Naive thymus-derived CD8-positive, alpha-beta T cell (primary cell): ENCODE measurements at regions not wholly inside any gene's neighbourhood (a gene's known extent, or its start where the extent isn't known, plus 50 kb on each side); places are given as distances from the start of the nearest gene placed in this dataset.

Experiments
- ATAC-seq, 2 donors: fragments of 150-1000 bp; cut with Tn5 transposase in 1 of 2; sonication (Bioruptor Pico), chemical (Tn5 transposase) in 1 of 2; 1 replicate in 1 of 2; 2 replicates in 1 of 2; pipeline ENCODE4 v1.10.0; 2021; ENCODE audit warnings: mild to moderate bottlenecking in 2 of 2, moderate library complexity in 2 of 2
- POLR2A ChIA-PET: fragments of 350-600 bp; sonication (Branson Sonifier 250); formaldehyde crosslinking; loops from one replicate; lab custom pipeline; 2021; ENCODE audit warnings: antibody characterized with exemption; lab: Charles Lee
- DNase-seq, 10 donors: peaks; one replicate each; pipeline versions ENCODE4 v3.0.0 to v3.0.0-alpha.2; 2020 to 2022
- H3K27ac Mint-ChIP-seq, 10 donors: one replicate each; pipeline ENCODE4 v1.8.0; 2020 to 2022; ENCODE audit warnings: mild to moderate bottlenecking in 10 of 10, mixed read lengths in 10 of 10, moderate library complexity in 4 of 10, inconsistent platforms in 1 of 10
- H3K27me3 Mint-ChIP-seq, 5 donors: one replicate each; pipeline ENCODE4 v1.8.0; 2021 to 2022; ENCODE audit warnings: mixed read lengths in 5 of 5
- H3K36me3 Mint-ChIP-seq, 3 donors: one replicate each; pipeline ENCODE4 v1.8.0; 2020 to 2022; ENCODE audit warnings: mixed read lengths in 3 of 3, mild to moderate bottlenecking in 2 of 3, inconsistent platforms in 1 of 3
- H3K4me1 Mint-ChIP-seq, 4 donors: one replicate each; pipeline ENCODE4 v1.8.0; 2021 to 2022; ENCODE audit warnings: mixed read lengths in 4 of 4
- H3K4me3 Mint-ChIP-seq, 10 donors: one replicate each; pipeline ENCODE4 v1.8.0; 2020 to 2022; ENCODE audit warnings: mild to moderate bottlenecking in 10 of 10, mixed read lengths in 10 of 10, moderate library complexity in 6 of 10, inconsistent platforms in 1 of 10
- H3K9me3 Mint-ChIP-seq, 9 donors: one replicate each; pipeline ENCODE4 v1.8.0; 2020 to 2022; ENCODE audit warnings: mixed read lengths in 9 of 9, mild to moderate bottlenecking in 3 of 9, inconsistent platforms in 1 of 9, moderate library complexity in 1 of 9

DNA sequence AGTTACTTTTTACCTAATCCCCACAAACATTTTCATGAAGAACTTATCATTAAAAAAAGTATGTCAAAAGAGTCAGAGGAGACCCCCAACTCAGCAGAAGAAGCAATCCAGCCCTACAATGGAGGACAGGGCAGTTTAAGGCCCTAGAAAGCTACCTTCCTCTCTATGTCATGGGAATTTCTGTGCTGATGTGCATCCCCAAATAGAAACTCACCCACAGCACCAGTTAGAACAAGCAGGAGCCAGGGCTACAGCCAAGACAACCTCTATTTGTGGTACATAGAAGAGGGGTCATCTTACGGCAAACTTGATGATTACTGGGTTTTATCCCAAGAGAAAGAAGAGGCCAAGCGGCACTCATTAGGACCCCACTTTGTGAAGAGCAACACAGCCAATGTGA is 160.9 kb upstream of the CCDC150 start:
- Mint-ChIP-seq H3K36me3 (no peaks in the 10 kb centered on the region), H3K9me3 (no peaks in the 10 kb centered on the region), H3K4me1 (no peaks in the 10 kb centered on the region), H3K4me3 (no peak overlapping the region), H3K27me3 (peaks cover 8 to 18% (median 12%) of the 10 kb centered on the region in 5 donors), H3K27ac (no peak overlapping the region)
- ATAC-seq (no peak), DNase-seq (no peak)
- POLR2A ChIA-PET, result no interaction called here

DNA sequence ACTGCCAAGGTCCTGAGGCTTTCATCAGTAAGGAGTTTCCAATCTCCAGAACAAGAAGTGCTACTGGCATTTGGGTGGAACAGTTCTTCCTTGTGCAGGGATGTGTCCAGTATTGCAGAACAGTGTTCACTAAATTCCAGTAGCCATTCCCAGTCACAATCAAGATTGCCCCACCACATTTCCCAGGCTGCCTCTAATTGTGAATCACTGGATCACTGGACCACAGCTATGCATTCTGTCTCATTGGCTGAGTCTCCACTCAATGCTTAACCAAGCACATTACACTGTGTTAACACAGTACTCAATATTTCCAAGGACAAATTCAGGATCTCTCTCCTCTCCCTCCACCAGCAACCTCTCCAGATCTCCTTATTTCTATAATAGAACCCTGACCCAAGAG is 160.2 kb upstream of the CCDC150 start:
- H3K9me3 Mint-ChIP-seq, result no peaks in the 10 kb centered on the region
- H3K27me3 Mint-ChIP-seq, result peaks cover 8 to 18% (median 15%) of the 10 kb centered on the region in 5 donors
- H3K36me3 Mint-ChIP-seq, result no peaks in the 10 kb centered on the region
- H3K4me1 Mint-ChIP-seq, result no peaks in the 10 kb centered on the region
- POLR2A ChIA-PET, result no interaction called here
- ATAC-seq (no peak), DNase-seq (no peak)
- no peak overlapping the region for H3K4me3 Mint-ChIP-seq
- H3K27ac Mint-ChIP-seq, result no peak overlapping the region

DNA sequence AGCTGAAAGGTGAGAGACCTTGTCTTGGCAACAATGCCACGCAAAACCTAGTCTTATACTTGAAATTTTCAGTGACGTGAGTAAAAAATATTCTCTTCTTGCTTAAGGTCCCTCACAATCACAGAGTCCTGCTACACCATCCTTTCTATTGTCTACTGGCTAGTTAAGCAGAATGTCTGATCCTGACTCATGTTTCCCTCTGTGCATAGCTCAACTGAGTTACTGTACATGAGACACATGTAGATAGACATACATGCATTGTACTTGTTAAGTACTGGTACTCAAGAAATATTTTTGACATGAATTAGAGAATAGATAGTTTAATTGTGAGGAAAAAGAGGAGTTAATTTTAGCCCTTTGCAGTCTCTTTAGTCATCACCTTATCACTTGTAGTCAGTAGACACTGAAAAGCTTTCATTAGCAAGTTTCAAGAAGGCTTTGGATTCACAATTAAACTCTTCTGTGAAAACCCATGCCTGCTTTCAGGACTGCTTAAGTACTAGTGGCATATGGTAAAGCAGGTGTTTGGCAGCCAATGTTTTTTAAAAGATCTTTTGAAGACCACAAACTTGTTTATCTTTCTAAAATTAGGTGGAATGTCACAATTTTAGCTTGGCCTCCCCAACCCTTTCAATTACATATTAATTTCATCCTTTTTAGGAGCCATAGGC is 158.7 kb upstream of the CCDC150 start:
- ATAC-seq (no peak), DNase-seq (no peak)
- H3K9me3 Mint-ChIP-seq, result peaks cover 0 to 3% (median 0%) of the 10 kb centered on the region in 9 donors
- peaks cover 0 to 1% (median 0%) of the 10 kb centered on the region in 4 donors for H3K4me1 Mint-ChIP-seq
- POLR2A ChIA-PET, result no interaction called here
- no peak overlapping the region for H3K27ac Mint-ChIP-seq
- no peaks in the 10 kb centered on the region for H3K36me3 Mint-ChIP-seq
- no peak overlapping the region for H3K4me3 Mint-ChIP-seq
- peaks cover 13 to 30% (median 20%) of the 10 kb centered on the region in 5 donors for H3K27me3 Mint-ChIP-seq

DNA sequence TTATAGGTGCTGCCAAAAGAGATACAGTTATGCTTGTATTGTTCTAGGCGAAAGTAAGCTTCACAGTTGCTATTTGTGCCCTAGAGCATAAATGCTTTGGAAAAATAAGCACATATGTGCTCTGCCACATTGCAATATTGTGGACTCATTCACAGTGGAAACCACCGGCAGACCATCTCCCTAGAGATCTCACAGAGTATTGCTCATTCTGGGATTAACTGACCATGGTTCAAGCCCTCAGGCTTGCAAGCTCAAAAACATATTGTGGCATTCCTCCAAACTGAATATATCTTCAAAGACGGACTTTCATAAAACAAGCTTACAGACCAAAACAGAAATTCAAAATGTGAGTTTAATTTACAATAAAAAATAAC is 158.2 kb upstream of the CCDC150 start:
- peaks cover 0 to 1% (median 0%) of the 10 kb centered on the region in 4 donors for H3K4me1 Mint-ChIP-seq
- H3K4me3 Mint-ChIP-seq, result no peak overlapping the region
- peaks cover 0 to 3% (median 0%) of the 10 kb centered on the region in 9 donors for H3K9me3 Mint-ChIP-seq
- H3K36me3 Mint-ChIP-seq, result no peaks in the 10 kb centered on the region
- H3K27me3 Mint-ChIP-seq, result peaks cover 13 to 35% (median 21%) of the 10 kb centered on the region in 5 donors
- DNase-seq (no peak), ATAC-seq (no peak)
- POLR2A ChIA-PET, result no interaction called here
- H3K27ac Mint-ChIP-seq, result no peak overlapping the region

DNA sequence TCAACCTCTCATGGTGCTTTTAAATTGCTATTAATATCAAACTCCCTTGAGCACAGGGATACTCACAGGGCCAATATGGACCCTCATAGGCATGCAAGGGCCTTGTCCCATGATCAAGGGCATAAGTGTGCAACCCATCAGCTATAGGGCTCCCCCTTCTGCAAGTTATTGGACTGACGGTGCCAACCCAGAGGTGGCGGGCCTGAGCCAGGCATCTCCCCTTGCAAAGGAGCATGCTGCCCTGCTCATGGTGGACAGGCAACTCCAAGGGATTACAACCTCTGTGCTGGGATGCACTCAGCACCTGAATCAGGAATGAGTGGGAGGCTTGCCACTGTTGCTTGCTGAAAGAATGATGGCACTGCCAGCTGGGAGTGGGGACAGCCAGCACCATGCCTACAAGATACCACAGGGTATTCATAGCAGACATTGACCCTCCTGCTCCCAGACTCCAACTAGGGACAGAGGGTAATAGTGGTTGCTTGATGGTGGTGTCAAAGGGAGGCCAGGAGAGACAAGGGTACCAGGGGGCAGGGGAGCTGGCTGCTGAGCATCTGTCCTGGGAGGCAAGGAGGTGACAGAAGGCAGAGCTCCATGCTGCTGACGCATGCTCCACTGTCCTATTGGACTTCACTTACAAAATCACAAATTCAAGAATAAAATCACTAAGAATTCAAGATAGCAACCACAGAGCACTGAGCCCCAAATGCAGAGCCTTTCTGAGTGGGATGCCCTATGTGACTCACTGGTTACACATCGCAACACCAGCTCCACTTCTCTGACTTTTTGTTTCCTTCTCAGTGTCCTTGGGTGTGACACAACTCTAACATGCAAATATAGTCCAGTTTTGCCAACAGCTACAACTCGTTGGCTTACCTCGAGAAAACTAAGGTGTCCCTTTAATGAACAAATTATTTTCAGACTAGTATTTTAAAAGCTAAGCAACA is 157.1 kb upstream of the CCDC150 start:
- POLR2A ChIA-PET, result no interaction called here
- Mint-ChIP-seq H3K36me3 (no peaks in the 10 kb centered on the region), H3K9me3 (peaks cover 0 to 3% (median 0%) of the 10 kb centered on the region in 9 donors), H3K27me3 (peaks cover 13 to 36% (median 23%) of the 10 kb centered on the region in 5 donors), H3K27ac (no peak overlapping the region), H3K4me1 (peaks cover 0 to 1% (median 0%) of the 10 kb centered on the region in 4 donors), H3K4me3 (no peak overlapping the region)
- DNase-seq, result no peak
- no peak for ATAC-seq

DNA sequence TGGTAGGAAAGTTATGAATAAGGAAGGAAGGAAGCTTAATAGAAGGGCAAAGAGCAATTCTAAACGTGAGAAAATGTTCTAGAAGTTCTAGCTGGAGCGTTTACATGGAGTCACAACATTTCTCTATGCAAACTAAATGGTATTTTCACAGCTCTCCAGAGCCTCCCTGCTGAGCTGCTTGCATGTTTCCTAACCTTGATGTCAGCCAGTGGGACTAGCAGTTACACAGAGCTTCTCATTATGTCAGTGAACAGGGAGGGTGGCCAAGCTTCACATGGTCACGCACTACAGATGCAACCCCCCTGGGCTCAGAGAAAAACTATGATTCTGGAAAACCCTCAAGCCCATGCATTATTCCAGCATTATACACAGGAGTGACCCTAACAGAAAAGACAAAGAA is 153.4 kb upstream of the CCDC150 start:
- Mint-ChIP-seq H3K27ac (no peak overlapping the region), H3K4me3 (no peak overlapping the region), H3K9me3 (peaks cover 0 to 5% (median 0%) of the 10 kb centered on the region in 9 donors), H3K36me3 (peaks cover 0 to 4% (median 0%) of the 10 kb centered on the region in 3 donors), H3K4me1 (peaks cover 0 to 1% (median 0%) of the 10 kb centered on the region in 4 donors), H3K27me3 (peaks cover 14 to 43% (median 19%) of the 10 kb centered on the region in 5 donors)
- DNase-seq (no peak), ATAC-seq (no peak)
- POLR2A ChIA-PET, result no interaction called here

DNA sequence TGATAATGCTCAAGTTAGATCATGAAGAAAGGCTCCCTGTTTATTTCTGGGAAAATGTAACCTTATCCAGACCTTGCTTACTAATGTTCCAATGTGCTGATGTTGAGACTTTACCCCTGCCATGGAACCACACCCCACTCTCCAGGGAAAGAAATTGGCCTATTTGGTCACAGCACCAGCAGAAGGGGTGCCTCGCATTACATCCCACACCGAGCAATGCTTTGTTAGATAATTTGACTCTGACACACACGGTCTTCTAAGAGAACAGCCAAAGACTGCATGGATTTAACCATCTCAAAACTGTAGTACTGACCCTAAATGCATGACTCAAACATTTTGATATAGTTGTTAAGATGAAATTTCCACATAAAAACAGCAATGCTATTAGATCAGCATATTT is 152.1 kb upstream of the CCDC150 start:
- no peak for ATAC-seq
- no peak for DNase-seq
- Mint-ChIP-seq H3K27ac (no peak overlapping the region), H3K27me3 (peaks cover 10 to 38% (median 19%) of the 10 kb centered on the region in 5 donors), H3K36me3 (peaks cover 0 to 4% (median 0%) of the 10 kb centered on the region in 3 donors), H3K4me1 (peaks cover 0 to 1% (median 0%) of the 10 kb centered on the region in 4 donors), H3K9me3 (peaks cover 0 to 5% (median 0%) of the 10 kb centered on the region in 9 donors), H3K4me3 (no peak overlapping the region)
- POLR2A ChIA-PET, result no interaction called here

DNA sequence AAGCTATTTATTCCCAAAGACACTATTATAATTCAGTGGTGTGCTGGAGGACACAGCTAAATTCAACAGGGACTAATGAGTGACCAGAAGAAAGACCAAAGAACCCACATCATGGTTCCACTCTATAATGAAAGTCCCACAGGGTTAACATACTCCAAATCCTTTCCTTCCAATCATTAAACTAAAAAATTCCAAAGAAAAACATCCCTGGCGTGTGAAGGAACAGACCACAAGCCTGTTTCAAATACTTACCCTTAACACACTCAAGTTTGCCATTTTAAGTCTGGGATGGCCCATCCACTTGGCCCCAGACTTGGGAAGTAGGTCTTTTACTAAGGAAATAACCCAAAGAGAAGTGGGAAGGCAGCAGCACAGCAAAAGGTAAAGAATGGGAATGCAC is 150.1 kb upstream of the CCDC150 start:
- peaks cover 4 to 15% (median 9%) of the 10 kb centered on the region in 9 donors for H3K9me3 Mint-ChIP-seq
- POLR2A ChIA-PET, result no interaction called here
- H3K27me3 Mint-ChIP-seq, result peaks cover 15 to 45% (median 21%) of the 10 kb centered on the region in 5 donors
- H3K36me3 Mint-ChIP-seq, result peaks cover 0 to 13% (median 8%) of the 10 kb centered on the region in 3 donors
- peaks cover 0 to 1% (median 0%) of the 10 kb centered on the region in 4 donors for H3K4me1 Mint-ChIP-seq
- ATAC-seq (no peak), DNase-seq (no peak)
- no peak overlapping the region for H3K4me3 Mint-ChIP-seq
- no peak overlapping the region for H3K27ac Mint-ChIP-seq

DNA sequence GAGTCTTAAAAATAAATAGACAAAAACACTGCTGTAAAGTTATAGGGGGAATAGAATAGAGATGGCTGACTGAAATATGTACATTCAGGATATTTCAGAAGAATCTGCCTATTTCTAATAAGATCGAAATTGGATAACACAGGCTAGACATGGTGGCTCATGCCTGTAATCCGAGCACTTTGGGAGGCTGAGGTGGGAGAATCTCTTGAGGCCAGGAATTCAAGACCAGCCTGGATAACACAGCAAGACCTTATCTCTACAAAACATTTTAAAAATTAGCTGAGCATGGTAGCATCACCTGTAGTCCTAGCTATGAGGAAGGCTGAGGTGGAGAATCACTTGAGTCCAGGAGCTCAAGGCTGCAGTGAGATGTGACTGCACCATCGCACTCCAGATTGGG is 146.6 kb upstream of the CCDC150 start:
- ATAC-seq, result no peak
- no peaks in the 10 kb centered on the region for H3K4me1 Mint-ChIP-seq
- DNase-seq, result no peak
- H3K27ac Mint-ChIP-seq, result no peak overlapping the region
- POLR2A ChIA-PET, result no interaction called here
- H3K36me3 Mint-ChIP-seq, result peaks cover 0 to 14% (median 9%) of the 10 kb centered on the region in 3 donors
- peaks cover 5 to 15% (median 12%) of the 10 kb centered on the region in 9 donors for H3K9me3 Mint-ChIP-seq
- no peak overlapping the region for H3K4me3 Mint-ChIP-seq
- H3K27me3 Mint-ChIP-seq, result peaks cover 11 to 37% (median 17%) of the 10 kb centered on the region in 5 donors

DNA sequence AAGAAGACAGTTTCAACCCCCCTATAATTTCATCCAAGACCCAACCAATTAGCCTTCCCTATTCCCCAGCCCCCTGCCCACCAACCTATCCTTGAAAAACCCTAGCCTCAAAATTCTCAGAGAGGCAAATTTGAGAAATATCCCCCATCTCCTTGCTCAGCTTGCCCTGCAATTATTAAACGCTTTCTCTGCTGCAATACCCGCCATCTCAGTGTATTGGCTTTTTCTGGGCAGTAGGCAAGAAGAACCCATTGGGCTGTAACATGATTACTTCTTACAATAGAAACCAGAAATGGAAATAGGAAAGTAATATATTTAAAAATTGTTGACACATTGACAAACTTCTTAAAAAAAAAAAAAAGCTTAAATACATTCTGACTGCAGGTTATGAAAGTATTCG is 140.6 kb upstream of the CCDC150 start:
- peaks cover 5 to 28% (median 16%) of the 10 kb centered on the region in 9 donors for H3K9me3 Mint-ChIP-seq
- POLR2A ChIA-PET, result no interaction called here
- no peak overlapping the region for H3K27ac Mint-ChIP-seq
- no peak for DNase-seq
- ATAC-seq, result no peak
- peaks cover 0 to 12% (median 7%) of the 10 kb centered on the region in 3 donors for H3K36me3 Mint-ChIP-seq
- no peaks in the 10 kb centered on the region for H3K4me1 Mint-ChIP-seq
- H3K4me3 Mint-ChIP-seq, result no peak overlapping the region
- peaks cover 3 to 39% (median 19%) of the 10 kb centered on the region in 5 donors for H3K27me3 Mint-ChIP-seq

DNA sequence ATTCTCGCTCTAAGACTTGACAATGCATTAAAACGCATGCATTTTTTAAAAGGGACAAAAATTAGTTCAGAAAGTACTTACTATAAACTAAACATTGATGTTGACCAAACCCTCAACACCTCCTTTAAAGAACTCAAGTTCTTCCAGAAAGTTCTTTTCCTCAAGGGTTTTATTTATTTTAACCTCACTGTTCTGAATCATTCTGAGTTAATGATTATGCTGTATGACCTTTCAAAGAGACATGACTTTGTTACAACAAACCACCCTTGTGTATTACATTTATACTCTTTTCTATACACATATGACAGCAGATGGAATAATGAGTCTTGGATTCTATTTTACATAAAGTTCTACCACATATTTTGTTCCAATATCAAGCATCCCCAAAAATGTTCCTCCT is 139.8 kb upstream of the CCDC150 start:
- Mint-ChIP-seq H3K4me3 (no peak overlapping the region), H3K27me3 (peaks cover 3 to 39% (median 16%) of the 10 kb centered on the region in 5 donors), H3K27ac (no peak overlapping the region), H3K4me1 (no peaks in the 10 kb centered on the region), H3K9me3 (peaks cover 0 to 26% (median 12%) of the 10 kb centered on the region in 9 donors), H3K36me3 (peaks cover 0 to 8% (median 2%) of the 10 kb centered on the region in 3 donors)
- POLR2A ChIA-PET, result no interaction called here
- no peak for ATAC-seq
- DNase-seq, result no peak

DNA sequence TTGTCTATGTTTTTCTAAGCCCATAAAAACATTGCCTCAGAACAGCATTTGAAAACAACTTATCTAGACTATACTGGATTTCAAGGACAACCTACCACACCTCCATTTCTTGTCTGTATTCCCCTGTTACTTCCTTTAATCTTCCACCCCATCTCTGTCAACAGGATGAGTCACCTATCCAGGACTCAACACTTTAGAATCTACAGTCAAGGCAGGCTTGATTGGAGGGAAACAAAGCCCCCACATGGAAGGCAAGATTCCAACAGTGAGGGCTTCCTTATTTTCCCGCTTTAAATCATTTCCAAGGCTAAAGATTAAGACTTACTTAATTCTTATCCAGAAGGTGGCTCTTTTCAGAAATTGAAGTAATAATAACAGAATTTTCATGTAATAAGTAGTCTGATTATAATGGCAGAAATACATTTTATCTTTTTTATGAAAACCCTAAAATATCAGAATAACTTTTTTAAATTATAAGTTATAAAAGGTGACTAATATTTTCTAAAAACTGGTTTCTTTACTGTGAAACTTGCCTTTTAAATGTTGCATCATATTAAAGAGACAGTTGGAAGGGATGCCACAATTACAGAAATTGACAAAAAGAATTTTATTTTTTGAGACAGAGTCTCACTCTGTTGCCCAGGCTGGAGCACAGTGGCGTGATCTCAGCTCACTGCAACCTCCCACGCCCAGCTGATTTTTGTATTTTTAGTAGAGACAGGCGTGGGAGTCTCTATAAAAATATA is 138.7 kb upstream of the CCDC150 start:
- DNase-seq (no peak), ATAC-seq (no peak)
- Mint-ChIP-seq H3K9me3 (peaks cover 0 to 26% (median 12%) of the 10 kb centered on the region in 9 donors), H3K36me3 (peaks cover 0 to 8% (median 2%) of the 10 kb centered on the region in 3 donors), H3K4me1 (no peaks in the 10 kb centered on the region), H3K27me3 (peaks cover 5 to 32% (median 16%) of the 10 kb centered on the region in 5 donors), H3K4me3 (no peak overlapping the region), H3K27ac (no peak overlapping the region)
- POLR2A ChIA-PET, result no interaction called here
